HepG2 (cell line): ENCODE measurements at regions not wholly inside any gene's neighbourhood (a gene's known extent, or its start where the extent isn't known, plus 50 kb on each side); places are given as distances from the start of the nearest gene placed in this dataset.

Experiments
- ATAC-seq: fragments of 200-7000 bp; cut with Tn5 transposase; 3 replicates; pipeline ENCODE4 v1.9.1; 2020; ENCODE audit warnings: mild to moderate bottlenecking, moderate library complexity
- BruUV-seq: library from RNA; stranded (reverse); fragments of 400-500 nt; replicated peaks from 2 replicates; lab custom pipeline; 2021; lab: Mats Ljungman, UMichigan
- CTCF ChIA-PET: fragments of 300-600 bp; formaldehyde crosslinking; extraction: SDS; loops from one replicate; lab custom pipeline; 2021; ENCODE audit warnings: low total read pairs, inconsistent platforms, low intra/inter-chr PET ratio; lab: Yijun Ruan, JAX
- POLR2A ChIA-PET: fragments of 350-600 bp; sonication (Branson Sonifier 250); formaldehyde crosslinking; loops from one replicate; lab custom pipeline; 2020; ENCODE audit warnings: antibody characterized with exemption, inconsistent platforms; lab: Yijun Ruan, JAX
- DNase-seq: peaks from one replicate; pipeline ENCODE4 v3.0.0-alpha.2; 2015; ENCODE audit warnings: low spot score
- FAIRE-seq: peaks from 3 replicates; lab custom pipeline; 2011; peaks lifted over from hg19 to GRCh38; lab: Jason Lieb, UNC
- H2AFZ ChIP-seq: one replicate; pipeline ENCODE4 v1.6.1; 2011; ENCODE audit warnings: low read length, inconsistent platforms
- H3K27ac ChIP-seq: fragments of 300-600 bp; 3 replicates; pipeline ENCODE4 v1.8.0; 2011; ENCODE audit warnings: mixed run types, mild to moderate bottlenecking, mixed read lengths, low read length, inconsistent platforms; ENCODE audit not compliant: insufficient read depth; ENCODE audit errors: extremely low read length
- H3K27me3 ChIP-seq, 2 experiments: fragments of 200-600 bp in 1 of 2; 2 replicates in 1 of 2; 3 replicates in 1 of 2; pipeline versions ENCODE4 v1.6.0 to v1.8.0; 2011; ENCODE audit warnings: low read length in 2 of 2, mild to moderate bottlenecking in 2 of 2, moderate library complexity in 2 of 2, inconsistent platforms in 1 of 2; ENCODE audit not compliant: insufficient read depth in 2 of 2, control insufficient read depth in 1 of 2
- H3K36me3 ChIP-seq, 2 experiments: fragments of 200-600 bp in 1 of 2; replicated peaks in 1 of 2; 2 replicates in 1 of 2; 3 replicates in 1 of 2; pipeline versions ENCODE4 v1.5.1 to v1.8.0; 2011; ENCODE audit warnings: low read length in 2 of 2, inconsistent platforms in 1 of 2; ENCODE audit not compliant: insufficient read depth in 2 of 2, control insufficient read depth in 1 of 2
- H3K4me1 ChIP-seq: 2 replicates; pipeline ENCODE4 v1.5.1; 2012; ENCODE audit warnings: low read length, inconsistent platforms; ENCODE audit not compliant: insufficient read depth
- H3K4me2 ChIP-seq: 2 replicates; pipeline ENCODE4 v1.6.0; 2011; ENCODE audit warnings: low read depth, low read length, inconsistent platforms
- H3K4me3 ChIP-seq, 3 experiments: fragments of 200-600 bp in 1 of 3; sonication (generic), shearing (Covaris generic) in 1 of 3; replicated peaks in 1 of 3; 2 replicates each; pipeline ENCODE4 v1.5.1; 2011 to 2016; ENCODE audit warnings: low read length in 3 of 3, inconsistent platforms in 2 of 3, low read depth in 2 of 3, mild to moderate bottlenecking in 2 of 3, control low read depth in 1 of 3, mixed read lengths in 1 of 3; ENCODE audit not compliant: insufficient read depth in 1 of 3
- H3K79me2 ChIP-seq: one replicate; pipeline ENCODE4 v1.6.1; 2011; ENCODE audit warnings: low read length, inconsistent platforms; ENCODE audit not compliant: insufficient read depth
- H3K9ac ChIP-seq: 2 replicates; pipeline ENCODE4 v1.6.0; 2011; ENCODE audit warnings: mild to moderate bottlenecking, low read depth, low read length, inconsistent platforms; ENCODE audit not compliant: insufficient read depth
- H3K9me3 ChIP-seq: 2 replicates; pipeline ENCODE4 v1.5.1; 2012; ENCODE audit warnings: mild to moderate bottlenecking, low read length
- H4K20me1 ChIP-seq: 2 replicates; pipeline ENCODE4 v1.6.0; 2011; ENCODE audit warnings: inconsistent platforms, mild to moderate bottlenecking, low read length, moderate library complexity; ENCODE audit not compliant: insufficient read depth
- CCAR2 ChIP-seq: fragments of 200-400 bp; formaldehyde crosslinking; optimal IDR thresholded peaks from 2 replicates; pipeline ENCODE3; 2018; ENCODE audit warnings: low read depth, mild to moderate bottlenecking, low read length, moderate library complexity
- GRHL1 ChIP-seq: sonication (generic); formaldehyde crosslinking; conservative IDR thresholded peaks from 2 replicates; pipeline ENCODE4 v1.8.0; 2022; ENCODE audit warnings: missing genetic modification reagents
- MXD3 ChIP-seq: IDR thresholded peaks from 2 replicates; pipeline ENCODE4 v1.6.1; 2016; ENCODE audit warnings: mild to moderate bottlenecking, missing biosample characterization, missing genetic modification reagents
- NR1H2 ChIP-seq: sonication (generic); formaldehyde crosslinking; IDR thresholded peaks from 2 replicates; pipeline ENCODE4 v1.8.1; 2022; ENCODE audit warnings: low read depth, missing genetic modification reagents, borderline replicate concordance
- SKI ChIP-seq: fragments of 450-650 bp; IDR thresholded peaks from one replicate; pipeline ENCODE4 v1.6.1; 2018; ENCODE audit warnings: mild to moderate bottlenecking; ENCODE audit not compliant: partially characterized antibody
- TOPORS ChIP-seq: sonication (generic); formaldehyde crosslinking; IDR thresholded peaks from 2 replicates; pipeline ENCODE4 v1.8.0; 2023; ENCODE audit warnings: mild to moderate bottlenecking, missing genetic modification reagents
- TSC22D2 ChIP-seq: sonication (generic); formaldehyde crosslinking; IDR thresholded peaks from 2 replicates; pipeline ENCODE4 v1.5.1; 2020; ENCODE audit warnings: missing genetic modification reagents, mild to moderate bottlenecking, borderline replicate concordance
- ZBTB33 ChIP-seq: sonication (generic); formaldehyde crosslinking; IDR thresholded peaks from 2 replicates; pipeline ENCODE4 v1.4.0; 2020; ENCODE audit warnings: missing genetic modification reagents
- ZNF558 ChIP-seq: sonication (generic); formaldehyde crosslinking; IDR thresholded peaks from 2 replicates; pipeline ENCODE4 v1.9.0; 2022; ENCODE audit warnings: mild to moderate bottlenecking, missing genetic modification reagents, borderline replicate concordance
- ZNF629 ChIP-seq: sonication (generic); formaldehyde crosslinking; conservative IDR thresholded peaks from 2 replicates; pipeline ENCODE4 v1.5.0; 2020; ENCODE audit warnings: missing genetic modification reagents
- ZNF740 ChIP-seq: sonication (generic); formaldehyde crosslinking; IDR thresholded peaks from 2 replicates; pipeline ENCODE4 v1.4.0; 2020; ENCODE audit warnings: missing genetic modification reagents
- WGBS: methylation state at CpG from one replicate; pipeline ENCODE4 v1.1.6; 2017; ENCODE audit warnings: low lambda C conversion rate; 5-methylcytosine and 5-hydroxymethylcytosine counted together
- in situ Hi-C: cut with HindIII; loops from 2 replicates; pipeline ENCODE4 v1.10.0; 2017; ENCODE audit warnings: low pct_unique_long_range_greater_than_20kb; ENCODE audit not compliant: extremely low pct_ligation_motif_present
- intact Hi-C: fragments of 100-400 bp; cut with micrococcal nuclease; formaldehyde crosslinking; loops from one replicate; pipeline ENCODE4 v1.10.0; 2022; ENCODE audit not compliant: unreplicated experiment

GRCh38 chr1:187167555-187167954 lies 338.8 kb downstream of the PLA2G4A start (continued):
- TF ChIP-seq SKI = no peak
- TF ChIP-seq, all 625 proteins: peak for 0

- intact Hi-C loops = no loop called here
- CTCF ChIA-PET = no interaction called here
- ATAC-seq (no peak), DNase-seq (no peak), FAIRE-seq (no peak)
- Histone ChIP-seq H3K4me2 (no peak overlapping the region), H3K9me3 (peaks cover 35% of the 10 kb centered on the region), H3K4me3 (no peak overlapping the region), H4K20me1 (no peaks in the 10 kb centered on the region), H3K79me2 (no peaks in the 10 kb centered on the region), H3K27me3 (no peaks in the 10 kb centered on the region), H3K4me1 (no peaks in the 10 kb centered on the region), H3K27ac (no peak overlapping the region), H3K36me3 (no peaks in the 10 kb centered on the region), H2AFZ (no peak overlapping the region), H3K9ac (no peak overlapping the region)
- no TSS peak for BruUV-seq
- TF ChIP-seq TOPORS (CRISPR knock-in tag) (no peak), NR1H2 (CRISPR knock-in tag) (no peak), ZNF740 (no peak), ZNF558 (CRISPR knock-in tag) (no peak), TSC22D2 (no peak), MXD3 (no peak), CCAR2 (no peak), ZNF629 (CRISPR knock-in tag) (no peak), ZBTB33 (no peak), GRHL1 (CRISPR knock-in tag) (no peak)
- POLR2A ChIA-PET = no interaction called here
- in situ Hi-C loops = no loop called here
- 5% methylated on average over 2 of the region's 2 CpGs for WGBS
These were observed 339.5 kb downstream of the PLA2G4A start for GRCh38 chr1:187168297-187168696.
